Cardiac septum (tissue), 1 donor: ENCODE measurements at regions not wholly inside any gene's neighbourhood (a gene's known extent, or its start where the extent isn't known, plus 50 kb on each side); places are given as distances from the start of the nearest gene placed in this dataset.

Experiments used
- DNase-seq: peaks from one replicate; pipeline ENCODE4 v3.0.0-alpha.2; 2020; ENCODE audit warnings: low spot score
- intact Hi-C: fragments of 100-400 bp; cut with DNase I; formaldehyde crosslinking; loops from one replicate; pipeline ENCODE4 v1.14.0; 2022
- donor health status: DM: no; HTN: no; CAD: no.

GRCh38 chr1:229031481-229032341 is 239.2 kb upstream of the RAB4A start:
- no peak for DNase-seq
- intact Hi-C loops, result no loop called here

GRCh38 chr1:229032375-229032774 is 238.5 kb upstream of the RAB4A start:
- DNase-seq, result no peak
- intact Hi-C loops, result no loop called here

GRCh38 chr1:229033480-229033879 is 237.4 kb upstream of the RAB4A start:
- no peak for DNase-seq
- intact Hi-C loops, result no loop called here

- intact Hi-C loops, result no loop called here
- DNase-seq, result no peak
Observed at GRCh38 chr1:229034342-229034741, 236.6 kb upstream of the RAB4A start.

DNA sequence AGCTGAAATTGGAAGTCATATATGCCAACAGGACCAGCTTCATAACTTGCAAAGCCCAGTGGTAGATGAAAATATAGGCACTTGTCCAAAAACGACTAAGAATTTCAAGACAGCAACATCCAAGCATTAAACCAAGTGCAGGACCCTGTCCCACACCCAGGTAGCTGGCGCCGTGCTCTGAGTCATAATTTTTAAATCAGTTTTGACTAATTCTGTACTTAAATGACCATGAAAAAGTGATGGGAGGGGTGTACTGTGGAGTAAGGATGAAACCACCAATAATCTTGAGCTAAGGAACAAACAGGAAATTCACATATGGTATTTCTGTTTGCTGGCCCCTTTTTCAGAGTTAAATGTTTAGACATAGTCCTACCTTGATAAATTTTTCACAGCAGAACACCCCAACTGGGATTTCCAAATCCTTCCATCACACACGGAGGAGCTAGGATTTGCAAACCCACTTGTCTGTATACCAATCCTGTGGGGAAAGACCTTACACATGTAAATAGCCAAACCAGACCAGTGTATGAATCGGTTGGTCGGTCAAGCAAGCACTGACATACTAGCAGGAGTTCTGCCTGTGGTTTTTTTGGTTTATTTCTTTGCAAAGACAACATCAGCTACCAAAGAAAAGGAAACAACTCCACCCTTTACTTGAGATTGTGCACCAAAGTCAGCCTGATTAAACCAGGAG is 235.7 kb upstream of the RAB4A start:
- intact Hi-C loops, result no loop called here
- no peak for DNase-seq

- DNase-seq, result no peak
- intact Hi-C loops, result no loop called here
Observed at GRCh38 chr1:229035748-229036082, 235.2 kb upstream of the RAB4A start.

- intact Hi-C loops, result no loop called here
- no peak for DNase-seq
Observed at GRCh38 chr1:229037806-229038405, 233.0 kb upstream of the RAB4A start.

- intact Hi-C loops, result no loop called here
- no peak for DNase-seq
Observed at GRCh38 chr1:229040630-229041358, 230.1 kb upstream of the RAB4A start.

DNA sequence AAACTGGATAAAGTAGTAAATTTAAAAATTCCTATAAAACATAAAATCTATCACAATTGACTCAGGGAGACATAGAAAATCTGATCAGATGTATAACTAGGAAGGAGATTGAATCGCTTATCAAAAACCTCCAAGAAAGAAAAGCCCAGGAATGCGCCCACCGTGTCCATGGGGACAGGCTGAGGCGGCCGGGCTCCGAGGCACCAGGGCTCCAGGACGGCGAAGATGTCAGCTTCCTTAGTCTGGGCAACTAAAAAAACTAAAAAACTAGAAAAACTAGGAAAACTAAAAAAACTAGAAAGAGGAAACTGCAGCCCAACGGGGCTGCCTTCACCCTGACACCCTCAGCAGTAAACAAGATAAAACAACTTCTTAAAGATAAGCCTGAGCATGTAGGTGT is 229.0 kb upstream of the RAB4A start:
- DNase-seq, result no peak
- intact Hi-C loops, result no loop called here

GRCh38 chr1:229042482-229042881 is 228.4 kb upstream of the RAB4A start:
- DNase-seq, result no peak
- intact Hi-C loops, result no loop called here

DNA sequence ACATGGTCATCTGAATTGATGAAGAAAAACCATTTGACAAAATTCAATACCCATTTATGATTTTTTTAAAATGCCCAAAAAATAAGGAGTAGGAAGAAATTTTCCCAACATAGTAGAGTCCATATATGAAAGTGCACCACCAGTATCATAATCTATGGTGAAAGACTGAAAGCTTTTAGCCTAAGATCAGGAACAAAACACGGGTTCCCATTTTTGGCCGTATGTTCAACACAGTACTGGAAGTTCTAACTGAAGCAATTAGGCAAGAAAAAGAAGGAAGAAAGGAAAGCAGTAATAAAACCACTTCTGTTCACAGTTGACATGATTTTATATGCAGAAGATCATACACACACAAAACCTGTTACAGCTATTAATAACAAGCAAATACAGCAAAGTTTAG is 227.8 kb upstream of the RAB4A start:
- intact Hi-C loops, result no loop called here
- no peak for DNase-seq

DNA sequence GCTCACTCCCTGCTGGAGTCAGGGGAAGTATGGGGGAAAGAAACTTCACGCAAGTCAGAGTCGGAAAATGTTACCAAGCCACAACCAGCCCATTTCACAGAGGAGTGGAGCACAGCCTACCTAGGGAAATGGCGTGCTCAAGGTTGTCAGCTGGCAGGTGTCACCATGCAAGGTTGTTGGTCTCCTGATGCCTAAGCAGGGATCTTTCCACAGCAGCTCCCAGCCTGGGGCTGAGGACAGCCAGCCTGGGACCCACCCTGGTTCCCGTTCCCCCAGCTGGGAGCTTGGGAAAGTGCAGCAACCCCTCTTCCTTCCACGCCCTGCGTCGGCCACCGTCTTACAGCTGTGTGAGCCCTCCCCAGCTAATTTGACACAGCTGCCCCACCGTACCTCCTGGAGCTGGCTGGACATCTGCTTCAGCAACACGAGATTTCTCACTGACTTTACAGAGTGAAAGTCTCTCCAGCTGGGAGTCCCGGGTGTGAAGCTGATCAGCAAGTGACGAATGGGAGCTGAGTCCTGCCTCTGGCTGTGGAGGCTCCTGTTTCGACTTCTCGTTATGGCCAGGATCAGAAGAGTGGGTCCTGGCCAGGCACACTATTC is 224.6 kb upstream of the RAB4A start:
- intact Hi-C loops, result no loop called here
- DNase-seq, result no peak

DNA sequence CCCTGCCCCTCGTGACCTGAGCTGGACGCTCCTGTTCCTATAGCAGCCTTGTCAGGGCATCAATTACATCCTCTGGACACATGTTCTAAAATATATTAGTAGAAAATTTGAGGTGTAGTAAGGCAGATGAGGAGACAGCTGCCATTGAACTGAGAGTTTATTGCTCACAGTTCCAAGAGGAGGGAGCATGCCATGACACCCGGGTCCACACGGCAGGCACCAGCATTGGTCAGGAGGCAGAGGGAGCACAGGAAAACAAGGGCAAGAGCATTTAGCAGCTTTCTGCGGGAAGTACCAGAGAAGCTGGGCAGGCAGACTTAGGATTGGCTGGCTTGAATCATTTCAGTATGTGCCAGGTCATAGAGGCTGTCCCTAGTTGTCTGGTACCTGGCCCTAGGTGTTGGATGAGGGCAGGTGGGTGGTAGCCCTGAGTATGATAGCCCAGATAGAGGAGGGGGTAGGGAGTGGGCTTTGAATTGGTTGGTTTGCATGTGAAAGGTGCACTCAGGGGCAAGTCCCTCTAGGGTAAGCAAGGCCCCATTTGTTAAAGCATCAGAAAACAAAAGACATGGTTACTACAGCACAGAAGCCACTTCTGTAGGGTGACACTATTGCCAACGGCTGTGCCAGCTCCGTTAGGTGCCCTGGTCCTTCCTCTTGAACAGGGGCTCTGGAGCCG is 223.6 kb upstream of the RAB4A start:
- intact Hi-C loops, result no loop called here
- no peak for DNase-seq

- no peak for DNase-seq
- intact Hi-C loops, result no loop called here
Observed at GRCh38 chr1:229047840-229048620, 222.9 kb upstream of the RAB4A start.

DNA sequence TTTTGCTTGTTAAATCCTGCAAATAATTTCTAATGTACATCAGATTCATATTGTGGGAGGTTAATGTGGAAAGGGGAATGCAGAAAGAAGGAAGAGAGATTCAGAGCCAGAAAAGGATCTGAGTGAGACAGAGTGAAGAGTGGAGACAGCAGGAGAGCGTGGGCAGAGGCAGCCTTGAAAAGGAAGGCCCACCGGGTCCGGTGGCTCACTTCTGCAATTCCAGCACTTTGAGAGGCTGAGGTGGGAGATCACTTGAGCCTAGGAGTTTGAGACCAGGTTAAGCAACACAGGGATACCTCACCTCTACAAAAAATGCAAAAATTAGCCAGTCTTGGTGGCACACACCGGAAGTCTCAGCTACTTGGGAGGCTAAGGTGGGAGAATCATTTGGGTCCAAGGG is 222.0 kb upstream of the RAB4A start:
- no peak for DNase-seq
- intact Hi-C loops, result no loop called here

- intact Hi-C loops, result no loop called here
Observed at GRCh38 chr1:229056046-229056445, 214.9 kb upstream of the RAB4A start.

DNA sequence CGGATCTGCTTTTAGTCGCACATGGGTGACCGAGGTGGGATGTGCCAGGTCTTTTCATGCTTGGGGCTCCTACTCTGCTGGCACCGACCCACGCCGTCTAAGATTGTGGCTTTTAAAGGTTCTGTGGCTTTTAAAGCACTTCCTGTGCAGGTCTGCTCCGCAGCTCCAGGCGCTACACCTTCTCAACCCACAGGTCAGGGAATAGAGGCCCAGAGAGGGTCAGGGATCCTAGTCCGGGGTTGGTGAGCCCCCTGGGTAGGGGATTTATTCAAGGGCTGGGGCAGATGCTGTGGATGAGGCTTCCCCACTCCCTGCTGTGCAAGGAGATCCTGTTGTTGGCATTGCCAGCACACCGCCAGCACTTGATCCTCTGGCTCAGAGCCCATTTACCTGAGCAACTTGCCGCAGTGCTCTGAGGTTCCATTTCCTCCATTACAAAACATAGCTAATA is 212.8 kb upstream of the RAB4A start:
- intact Hi-C loops, result no loop called here
- no peak for DNase-seq

More at GRCh38 chr1:229056046-229056445, 214.9 kb upstream of the RAB4A start:
- no peak for DNase-seq

DNA sequence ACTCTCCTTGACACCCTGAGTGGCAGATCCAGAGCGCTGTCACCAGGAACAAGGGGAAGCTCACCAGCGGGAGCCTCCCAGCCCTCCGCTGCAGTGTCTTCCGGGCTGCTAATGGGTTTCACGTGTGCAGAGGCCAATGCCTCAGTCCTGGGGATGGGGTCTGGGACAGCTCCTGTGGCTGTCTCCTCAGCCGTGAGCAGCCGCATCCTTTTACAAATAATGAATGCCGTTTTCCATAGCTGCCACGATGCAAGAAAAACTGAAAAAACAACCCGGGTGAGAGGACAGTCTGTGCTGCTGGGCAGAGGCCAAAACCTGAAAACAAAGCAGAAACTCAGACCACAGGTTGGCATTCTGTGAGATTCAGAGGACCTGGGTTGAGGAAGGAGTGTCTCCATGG is 212.2 kb upstream of the RAB4A start:
- no peak for DNase-seq
- intact Hi-C loops, result no loop called here
